Stomach (tissue), 4 donors: ENCODE measurements at regions not wholly inside any gene's neighbourhood (a gene's known extent, or its start where the extent isn't known, plus 50 kb on each side); places are given as distances from the start of the nearest gene placed in this dataset.

ENCODE experiments used
- CTCF ChIP-seq, 7 experiments: fragments of 450-650 bp in 4 of 7; fragments of 200-600 bp in 3 of 7; sonication (generic) in 3 of 7; IDR thresholded peaks; one replicate each; pipeline ENCODE4 v1.5.1; 2016 to 2019; ENCODE audit warnings: antibody characterized with exemption in 7 of 7, control low read depth in 2 of 7, mild to moderate bottlenecking in 1 of 7
- EP300 ChIP-seq: sonication (generic); formaldehyde crosslinking; IDR thresholded peaks from one replicate; pipeline ENCODE4 v1.6.1; 2017; ENCODE audit warnings: antibody characterized with exemption
- POLR2A ChIP-seq, 4 donors: fragments of 450-650 bp; IDR thresholded peaks; one replicate each; pipeline ENCODE4 v1.6.1; 2016; ENCODE audit warnings: antibody characterized with exemption in 4 of 4, control low read depth in 2 of 4, mild to moderate bottlenecking in 1 of 4, moderate library complexity in 1 of 4

- TF ChIP-seq CTCF (IDR thresholded peaks at IDR 0.05): no peak
- TF ChIP-seq POLR2A (IDR thresholded peaks at IDR 0.05): no peak
- no peak for TF ChIP-seq EP300
Measured at GRCh38 chr2:84052913-84053312, 406.2 kb downstream of the SUCLG1 start.
